ENCODE measurements at regions not wholly inside any gene's neighbourhood (a gene's known extent, or its start where the extent isn't known, plus 50 kb on each side); places are given as distances from the start of the nearest gene placed in this dataset.

- TF ChIP-seq, protein P1, sequence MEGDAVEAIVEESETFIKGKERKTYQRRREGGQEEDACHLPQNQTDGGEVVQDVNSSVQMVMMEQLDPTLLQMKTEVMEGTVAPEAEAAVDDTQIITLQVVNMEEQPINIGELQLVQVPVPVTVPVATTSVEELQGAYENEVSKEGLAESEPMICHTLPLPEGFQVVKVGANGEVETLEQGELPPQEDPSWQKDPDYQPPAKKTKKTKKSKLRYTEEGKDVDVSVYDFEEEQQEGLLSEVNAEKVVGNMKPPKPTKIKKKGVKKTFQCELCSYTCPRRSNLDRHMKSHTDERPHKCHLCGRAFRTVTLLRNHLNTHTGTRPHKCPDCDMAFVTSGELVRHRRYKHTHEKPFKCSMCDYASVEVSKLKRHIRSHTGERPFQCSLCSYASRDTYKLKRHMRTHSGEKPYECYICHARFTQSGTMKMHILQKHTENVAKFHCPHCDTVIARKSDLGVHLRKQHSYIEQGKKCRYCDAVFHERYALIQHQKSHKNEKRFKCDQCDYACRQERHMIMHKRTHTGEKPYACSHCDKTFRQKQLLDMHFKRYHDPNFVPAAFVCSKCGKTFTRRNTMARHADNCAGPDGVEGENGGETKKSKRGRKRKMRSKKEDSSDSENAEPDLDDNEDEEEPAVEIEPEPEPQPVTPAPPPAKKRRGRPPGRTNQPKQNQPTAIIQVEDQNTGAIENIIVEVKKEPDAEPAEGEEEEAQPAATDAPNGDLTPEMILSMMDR (conservative IDR thresholded peaks at IDR 0.05 in 1 of 2, IDR thresholded peaks at IDR 0.05 in 1 of 2; ENCODE audit: low read depth in 1 of 2, low read length in 2 of 2), result no peak
- no peak for TF ChIP-seq EZH2 (IDR thresholded peaks at IDR 0.05; ENCODE audit: low read length, missing control alignments)
Measured at GRCh38 chr14:34335968-34336367, 126.1 kb downstream of the SPTSSA start.
